ENCODE measurements at regions not wholly inside any gene's neighbourhood (a gene's known extent, or its start where the extent isn't known, plus 50 kb on each side); places are given as distances from the start of the nearest gene placed in this dataset.

DNA sequence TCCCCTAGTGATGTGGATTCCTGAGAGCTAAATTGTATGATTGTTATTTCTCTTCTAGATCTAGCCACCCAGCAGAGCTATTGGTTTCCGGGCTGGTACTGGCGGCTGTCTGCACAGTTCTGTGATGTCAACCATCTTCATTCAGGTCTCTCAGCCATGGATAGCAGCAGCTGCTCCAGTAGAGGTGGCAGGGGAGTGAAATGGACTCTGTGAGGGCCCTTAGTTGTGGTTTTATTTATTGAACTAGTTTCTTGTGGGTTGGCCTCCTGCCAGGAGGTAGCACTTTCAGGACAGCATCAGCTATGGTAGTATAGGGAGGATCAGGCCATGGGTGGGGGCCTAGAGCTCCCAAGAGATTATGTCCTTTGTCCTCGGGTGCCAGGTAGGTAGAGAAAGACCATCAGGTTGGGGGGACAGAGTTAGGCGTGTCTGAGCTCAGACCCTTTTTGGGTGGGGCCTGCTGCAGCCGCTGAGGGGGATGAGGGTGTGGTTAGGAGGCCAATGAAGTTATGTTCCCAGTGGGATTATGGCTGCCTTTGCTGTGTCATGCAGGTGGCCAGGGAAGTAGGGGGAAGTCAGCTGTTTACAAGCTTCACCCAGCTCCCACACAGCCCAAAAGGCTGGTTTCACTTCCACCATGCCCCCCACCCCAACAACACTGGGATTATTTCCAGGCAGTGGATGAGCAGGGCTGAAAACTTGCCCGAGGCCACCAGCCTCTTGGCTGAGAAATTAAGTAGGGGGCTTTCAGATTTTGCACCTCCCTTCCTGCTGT is 55.1 kb upstream of the RGS4 start:
- DNase-seq: no peak

DNA sequence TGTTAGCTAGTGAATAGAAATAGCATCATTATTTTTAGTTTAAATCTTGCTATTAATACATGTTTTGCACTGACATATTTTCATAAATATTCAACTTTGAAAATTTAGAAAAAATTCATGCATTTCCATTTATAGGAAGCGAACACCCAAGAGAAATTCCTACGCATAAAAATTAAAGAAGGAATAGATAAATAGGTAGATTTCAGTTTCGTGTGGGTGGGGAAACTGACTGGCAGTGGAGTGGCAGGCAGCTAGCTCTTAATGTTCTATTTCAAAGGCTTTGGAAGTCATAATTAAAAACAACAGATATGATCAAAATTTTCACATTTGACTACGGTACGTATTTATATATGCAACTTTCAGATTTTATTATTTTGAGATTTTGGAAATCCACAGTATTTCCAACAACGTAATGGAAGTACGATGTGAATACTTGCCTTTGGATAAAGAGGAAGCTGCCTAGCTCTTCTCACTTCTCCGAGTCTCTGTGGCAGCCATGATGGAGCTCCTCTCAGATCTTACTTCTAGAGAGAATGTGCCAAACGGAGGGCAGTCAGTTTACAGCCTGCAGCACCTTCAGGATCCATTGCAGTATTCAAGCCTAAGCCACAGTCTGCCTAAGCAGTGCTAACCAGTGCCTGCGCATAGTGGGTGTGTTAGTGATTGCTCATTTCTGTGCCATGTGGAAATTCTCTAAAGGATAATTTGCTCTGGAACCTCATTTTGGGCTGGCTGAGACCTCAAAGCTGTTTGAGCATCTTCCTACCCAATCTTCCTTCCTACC is 62.9 kb upstream of the RGS4 start:
- no peak for DNase-seq

DNA sequence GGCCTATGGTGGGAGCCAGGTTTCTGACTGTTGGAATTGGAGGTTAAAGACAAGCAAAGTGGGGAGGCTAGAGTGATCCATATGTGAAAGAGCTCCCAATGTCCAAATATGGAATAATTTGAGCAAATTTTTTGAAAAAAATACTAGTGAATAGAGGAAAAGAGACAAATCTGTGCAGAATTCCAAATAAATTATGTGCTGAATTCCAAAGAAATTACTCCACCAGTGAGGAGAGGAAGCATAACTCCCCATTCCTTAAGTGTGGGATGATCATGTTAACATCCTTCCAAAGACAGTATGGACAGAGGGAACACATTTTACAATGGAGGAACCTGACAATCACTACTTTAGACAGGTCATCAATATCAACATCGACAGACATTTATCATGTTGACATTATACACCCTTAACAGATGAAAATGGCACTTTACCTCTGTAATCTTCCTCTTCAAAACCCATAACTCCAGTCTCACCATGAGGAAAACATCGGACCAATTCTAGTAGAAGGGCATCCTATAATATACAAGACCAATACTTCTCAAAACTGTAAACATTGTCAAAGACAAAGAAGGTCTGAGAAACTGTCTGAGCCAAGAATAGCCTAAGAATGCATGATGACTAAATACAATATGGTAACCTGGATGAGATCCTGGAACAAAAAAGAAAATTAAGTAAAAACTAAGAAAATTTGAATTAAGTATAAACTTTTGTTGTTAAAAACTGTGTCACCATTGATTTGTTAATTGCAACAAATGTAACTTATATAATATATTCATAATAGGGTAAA is 71.5 kb upstream of the RGS4 start:
- DNase-seq: no peak

DNA sequence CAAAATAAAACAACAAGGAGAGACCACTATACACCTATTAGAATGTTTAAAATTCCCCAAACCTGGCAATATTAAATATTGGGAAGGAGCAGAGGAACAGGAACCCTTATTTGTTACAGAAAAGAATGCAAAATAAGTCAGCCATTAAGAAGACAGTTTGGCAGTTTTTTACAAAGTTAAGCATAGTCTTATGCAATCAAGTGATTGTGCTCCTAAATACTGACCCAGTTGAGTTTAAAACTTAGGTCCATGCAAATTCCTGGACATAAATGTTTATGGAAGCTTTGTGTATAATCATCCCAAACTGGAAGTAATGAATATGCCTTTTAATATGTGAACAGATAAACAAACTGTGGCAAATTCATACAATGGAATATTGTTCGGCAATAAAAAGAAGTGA is 72.9 kb upstream of the RGS4 start:
- DNase-seq: no peak

DNA sequence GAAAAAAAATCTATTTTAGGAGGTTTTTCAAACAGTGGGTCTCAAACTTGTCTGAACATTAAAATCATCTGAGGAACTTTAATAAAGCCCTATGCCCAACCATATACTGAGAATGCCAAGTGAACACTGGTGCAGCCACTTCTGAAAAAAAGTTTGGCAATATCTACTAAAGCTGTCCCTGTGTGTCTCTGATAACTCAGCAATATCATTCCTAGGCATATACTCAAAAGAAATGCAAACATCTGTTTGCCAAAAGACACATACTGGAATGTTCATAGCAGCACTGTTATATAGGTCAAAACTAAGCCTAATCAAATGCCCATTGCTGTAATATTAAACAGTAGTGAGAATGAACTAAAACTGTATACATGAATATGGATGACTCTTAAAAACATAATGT is 74.2 kb upstream of the RGS4 start:
- DNase-seq: no peak

DNA sequence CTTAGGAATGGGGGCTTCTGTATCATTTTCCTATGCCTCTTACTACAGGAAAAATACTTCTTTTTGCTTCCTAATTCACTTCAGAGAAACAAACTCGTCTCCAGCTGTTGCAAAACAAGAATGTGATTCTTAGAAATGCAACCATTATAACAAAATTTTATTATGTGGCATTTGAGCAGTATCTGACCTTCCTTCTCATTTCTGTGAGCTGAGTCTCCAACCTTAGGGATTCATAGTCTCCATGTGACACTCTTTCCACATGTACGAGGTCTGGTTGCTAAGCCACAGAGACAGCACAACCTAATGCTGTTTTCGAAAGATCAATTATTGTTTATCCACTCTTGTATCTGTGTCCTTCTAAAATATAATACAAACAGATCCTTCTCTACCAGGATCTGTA is 75.3 kb upstream of the RGS4 start:
- no peak for DNase-seq

DNA sequence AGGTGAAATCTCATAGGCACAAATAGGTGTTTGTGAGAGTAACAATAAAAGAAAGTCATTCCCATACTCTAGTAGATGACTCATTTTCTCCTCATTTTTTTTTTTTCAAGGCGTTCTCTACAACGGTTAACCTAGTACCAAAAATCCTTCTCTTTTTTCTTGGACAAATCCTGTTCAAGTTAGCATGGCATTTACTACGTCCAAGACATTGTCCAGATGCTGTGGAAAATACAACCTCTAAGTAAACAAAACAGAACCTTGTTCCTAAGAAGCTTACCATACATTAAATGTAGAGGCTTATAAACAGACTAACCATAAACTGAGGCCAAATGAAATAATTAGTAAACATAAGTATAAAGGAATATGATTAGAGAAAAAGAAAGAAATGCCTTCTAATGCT is 76.2 kb upstream of the RGS4 start:
- DNase-seq: no peak

DNA sequence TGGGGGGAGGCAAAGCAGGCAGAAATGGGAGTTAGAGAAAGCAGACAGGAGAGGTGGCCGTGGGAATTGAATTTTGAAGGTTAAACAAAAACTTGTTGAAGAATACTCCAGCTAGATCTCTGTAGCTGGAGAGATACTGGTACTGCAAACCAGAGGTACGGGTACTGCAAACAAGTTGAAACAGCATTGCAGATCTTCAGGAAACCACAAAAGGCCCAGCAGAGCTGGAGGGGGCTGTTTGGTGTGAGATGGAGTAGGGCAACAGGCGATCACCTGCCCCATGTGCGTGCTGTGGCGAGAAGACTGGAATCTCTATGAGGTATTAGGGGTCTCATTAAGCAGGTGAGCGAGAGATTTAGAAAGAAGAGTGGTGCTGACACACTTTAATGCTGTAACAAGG is 77.7 kb upstream of the RGS4 start:
- no peak for DNase-seq

DNA sequence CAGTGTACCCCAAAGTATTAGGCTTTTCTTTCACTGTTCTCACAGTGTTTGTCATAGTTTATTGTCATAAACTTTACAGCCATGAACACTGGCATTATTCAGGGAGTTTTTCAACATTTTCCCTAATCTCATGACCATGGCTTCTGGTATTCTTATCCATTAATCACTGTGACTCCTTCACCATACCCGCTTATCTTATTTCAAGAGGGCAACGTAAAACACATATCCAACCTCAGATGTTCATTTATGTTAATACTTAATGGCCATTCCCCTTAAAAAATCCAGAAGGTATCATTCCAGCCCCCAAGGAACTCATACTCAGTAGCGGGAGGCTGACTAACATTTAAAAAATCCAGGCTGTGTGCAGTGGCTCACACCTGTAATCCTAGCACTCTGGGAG is 78.5 kb upstream of the RGS4 start:
- DNase-seq: no peak

DNA sequence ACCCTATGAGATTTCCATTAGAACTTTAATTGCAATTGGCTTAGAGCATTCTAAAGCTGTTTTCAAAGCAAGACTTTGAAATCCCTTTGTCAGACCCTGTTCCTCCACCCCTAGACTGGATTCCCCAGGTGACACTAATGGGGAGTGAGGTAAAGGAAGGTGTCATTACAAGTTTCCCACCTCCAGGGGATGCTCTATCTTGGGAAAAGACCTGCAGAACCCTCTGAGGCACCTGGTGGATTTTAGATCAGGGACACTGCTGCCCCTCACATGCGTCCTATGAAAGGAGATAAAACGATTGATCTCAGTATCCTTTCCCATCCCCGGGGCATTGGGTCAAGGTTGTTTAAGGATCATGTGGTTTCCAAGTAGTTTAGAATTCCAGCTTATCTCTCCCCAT is 80.3 kb upstream of the RGS4 start:
- no peak for DNase-seq

DNA sequence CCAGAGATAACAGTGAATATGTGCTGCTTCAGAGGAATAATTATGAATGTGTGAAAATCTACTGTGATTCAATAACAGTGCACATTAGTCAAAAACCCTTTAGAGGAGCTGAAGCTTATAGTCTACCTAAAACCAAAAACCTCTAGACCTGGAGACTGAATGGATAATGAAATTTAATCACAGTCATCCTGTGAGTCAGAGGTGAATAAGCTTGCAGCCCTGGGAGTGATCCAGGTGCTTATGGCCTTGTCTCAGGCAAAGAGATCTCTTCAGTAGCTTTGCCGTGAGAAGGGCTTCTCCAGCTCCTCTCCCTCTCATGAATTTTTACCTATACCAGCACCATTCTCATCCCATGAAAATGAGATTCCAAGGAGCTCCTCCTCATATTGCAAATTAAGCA is 81.3 kb upstream of the RGS4 start:
- DNase-seq: no peak

DNA sequence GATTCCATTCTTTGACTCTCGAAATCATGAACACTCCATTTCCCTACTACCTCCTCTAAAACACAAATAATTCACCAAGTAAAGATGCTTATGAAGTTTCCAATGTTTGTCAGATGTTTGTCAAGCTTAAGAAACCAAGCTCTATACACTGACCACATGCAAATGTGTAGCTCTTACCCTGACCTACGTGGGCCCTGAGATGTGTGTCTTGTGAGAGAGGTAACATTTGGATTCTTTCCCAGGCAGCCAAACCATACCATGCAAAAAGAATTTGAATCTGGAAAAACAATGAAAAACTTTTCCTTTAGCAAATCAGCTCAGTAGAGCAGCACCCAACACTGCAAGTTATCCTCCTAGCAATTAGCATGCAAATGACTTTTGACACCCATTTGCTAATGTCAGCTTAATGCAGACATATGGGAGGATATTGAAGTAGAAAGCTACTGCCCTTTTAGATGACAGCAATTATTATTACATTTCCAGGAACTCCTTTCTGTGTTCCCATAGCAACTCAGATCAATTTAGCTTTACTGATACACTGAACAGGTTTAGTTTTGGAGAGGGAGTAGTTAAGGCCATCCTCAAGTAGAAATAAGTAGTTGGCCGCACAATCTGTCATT is 83.2 kb upstream of the RGS4 start:
- DNase-seq: no peak

DNA sequence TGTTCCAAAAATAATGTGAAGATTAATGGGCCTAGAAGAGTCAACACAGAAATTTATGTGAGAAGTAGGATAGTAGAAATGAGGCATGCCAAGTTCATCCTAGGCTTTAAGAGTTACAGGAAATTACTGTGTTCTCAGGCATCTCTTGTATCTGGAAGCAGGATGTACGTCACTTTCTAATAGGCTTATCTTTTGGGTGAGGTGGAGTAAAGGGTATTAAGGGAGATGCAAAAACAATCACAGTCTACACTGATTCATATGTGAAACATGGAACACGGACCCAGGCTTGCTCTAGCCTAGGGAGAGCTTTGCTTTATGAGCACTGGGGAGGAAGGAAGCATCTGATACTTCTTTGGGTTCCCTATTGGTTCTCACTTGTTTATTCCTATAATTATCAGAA is 84.5 kb upstream of the RGS4 start:
- no peak for DNase-seq

DNA sequence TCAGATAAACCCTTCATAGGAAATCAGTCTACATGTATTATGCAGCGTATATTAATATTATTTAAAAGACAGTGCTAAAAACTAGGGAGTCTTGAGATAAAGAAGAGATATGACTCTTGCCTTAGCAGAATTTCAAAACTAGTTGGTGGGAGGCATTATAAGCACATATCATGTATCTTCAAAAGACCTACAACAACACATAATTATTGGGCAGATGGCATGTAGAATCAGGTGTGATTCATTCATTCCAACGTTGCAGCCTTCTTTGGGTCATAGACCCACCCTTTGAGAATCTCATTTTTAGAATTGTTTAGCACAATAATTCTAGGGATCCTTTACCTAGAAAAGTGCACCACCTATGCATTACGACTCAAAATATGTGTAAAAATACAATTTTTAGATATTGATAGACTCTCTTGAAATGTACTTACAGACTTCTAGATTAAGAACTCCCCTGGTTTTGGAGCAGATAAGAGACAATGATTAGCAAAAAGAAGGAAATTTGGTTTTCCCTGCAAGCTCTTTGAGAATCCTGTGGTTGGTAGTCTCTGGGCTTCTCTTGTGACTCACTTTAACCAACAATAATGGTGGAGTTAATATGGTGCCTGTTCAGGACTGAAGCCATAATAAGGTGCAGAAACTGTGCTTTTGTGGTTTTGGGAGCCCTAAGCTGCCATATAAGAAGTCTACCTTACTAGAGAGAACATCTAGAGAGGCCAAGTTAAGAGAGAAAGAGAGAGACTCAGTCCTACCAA is 85.3 kb upstream of the RGS4 start:
- DNase-seq: no peak

DNA sequence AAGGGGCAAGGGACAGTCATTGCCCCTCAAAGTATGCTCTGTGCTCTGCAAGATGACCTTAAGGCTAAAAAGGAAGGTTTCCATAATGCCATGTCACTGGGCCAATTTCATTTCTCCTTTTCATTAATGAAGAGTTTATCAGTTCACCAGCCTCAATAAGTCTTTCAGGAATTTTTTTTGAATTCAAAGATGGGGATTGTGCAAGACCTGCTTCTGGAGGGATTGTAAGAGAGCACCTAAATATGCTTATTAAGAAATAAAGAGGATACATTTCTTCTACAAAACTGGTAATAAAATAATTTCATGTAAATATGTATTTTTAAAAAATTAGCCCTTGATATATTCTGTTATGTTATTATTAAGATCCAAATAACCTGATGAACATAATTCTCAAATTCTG is 86.8 kb upstream of the RGS4 start:
- no peak for DNase-seq

DNA sequence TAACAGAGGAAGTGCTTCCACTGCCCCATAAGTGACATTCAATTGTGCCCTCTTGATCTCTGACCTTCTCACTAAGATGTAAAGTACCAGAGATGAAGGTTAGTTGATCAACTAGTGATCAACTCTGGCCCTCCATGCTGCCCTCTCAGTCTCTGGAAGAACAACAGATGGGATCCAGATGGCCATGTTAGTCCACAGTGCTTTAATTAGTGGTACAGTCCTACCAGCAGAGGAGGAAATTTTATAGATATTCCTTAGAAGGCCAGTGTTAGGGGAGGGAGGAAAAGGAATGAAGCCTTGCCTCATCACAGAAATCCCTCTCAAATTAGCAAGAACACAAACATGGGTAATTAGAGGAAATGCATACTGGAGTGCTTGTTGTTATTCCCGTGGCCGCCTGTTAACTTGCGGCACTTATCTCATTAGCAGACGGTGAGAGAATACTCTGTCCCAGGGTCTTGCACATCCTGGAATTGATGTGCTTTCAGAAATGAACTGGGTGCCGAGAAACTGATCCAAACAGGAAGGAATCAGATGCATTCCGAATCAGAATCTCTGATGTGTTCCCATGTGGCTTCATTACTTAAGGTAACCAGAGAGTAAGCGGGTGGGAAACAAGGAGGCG is 91.1 kb upstream of the RGS4 start:
- DNase-seq: no peak

DNA sequence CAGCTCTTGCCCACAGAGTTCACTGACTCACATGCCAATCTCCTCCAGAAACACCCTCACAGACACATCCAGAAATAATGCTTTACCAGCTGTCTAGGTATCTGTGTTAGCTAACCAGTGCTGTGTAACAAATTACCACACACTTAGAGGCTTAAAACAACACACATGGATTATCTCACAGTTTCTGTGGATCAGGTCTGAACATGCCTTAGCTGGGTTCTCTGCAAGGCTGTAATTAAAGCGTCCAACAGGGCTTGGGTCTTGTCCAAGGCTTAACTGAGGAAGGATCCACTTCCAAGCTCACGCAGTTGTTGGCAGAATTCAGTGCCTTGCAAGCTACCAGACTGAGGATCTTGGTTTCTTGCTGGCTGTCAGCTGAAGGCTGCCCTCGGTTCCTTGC is 92.5 kb upstream of the RGS4 start:
- no peak for DNase-seq

DNA sequence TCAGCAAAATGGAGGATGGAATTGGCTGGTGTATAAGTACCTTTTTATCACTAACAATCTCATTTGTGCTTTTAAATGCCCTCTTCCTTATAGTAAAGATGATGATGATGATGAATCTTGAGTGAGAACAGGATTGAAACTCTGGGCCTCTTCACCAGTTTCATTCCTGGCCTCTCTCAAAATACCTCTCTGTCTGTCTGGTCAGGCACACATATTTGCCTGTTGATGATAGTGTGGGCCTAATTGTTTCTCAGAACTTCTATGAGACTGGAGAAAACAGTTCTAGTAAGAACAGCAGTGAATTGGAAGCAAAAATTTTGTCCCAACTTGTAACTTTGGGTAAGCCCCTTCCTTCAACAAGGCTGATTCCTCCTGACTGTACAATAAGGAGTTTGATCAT is 94.4 kb upstream of the RGS4 start:
- no peak for DNase-seq

DNA sequence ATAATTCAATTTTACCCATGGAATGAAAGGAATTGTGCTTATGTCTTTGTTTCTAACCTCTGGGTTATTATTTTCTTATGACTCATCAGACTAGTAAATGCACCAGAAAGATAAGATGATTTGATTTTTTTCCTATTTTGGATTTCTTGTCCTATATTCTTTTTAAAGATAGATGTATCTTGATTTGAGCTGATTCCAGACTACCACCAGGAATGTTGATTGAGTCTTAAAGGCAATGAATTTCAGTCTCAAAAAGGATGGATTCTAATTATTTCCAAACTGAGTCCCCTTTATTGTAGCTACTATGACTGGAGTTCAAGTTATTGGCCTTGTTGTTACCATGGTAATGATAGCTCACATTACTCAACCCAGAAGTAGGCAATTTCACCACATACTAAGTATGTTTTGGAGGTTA is 95.8 kb upstream of the RGS4 start:
- no peak for DNase-seq

DNA sequence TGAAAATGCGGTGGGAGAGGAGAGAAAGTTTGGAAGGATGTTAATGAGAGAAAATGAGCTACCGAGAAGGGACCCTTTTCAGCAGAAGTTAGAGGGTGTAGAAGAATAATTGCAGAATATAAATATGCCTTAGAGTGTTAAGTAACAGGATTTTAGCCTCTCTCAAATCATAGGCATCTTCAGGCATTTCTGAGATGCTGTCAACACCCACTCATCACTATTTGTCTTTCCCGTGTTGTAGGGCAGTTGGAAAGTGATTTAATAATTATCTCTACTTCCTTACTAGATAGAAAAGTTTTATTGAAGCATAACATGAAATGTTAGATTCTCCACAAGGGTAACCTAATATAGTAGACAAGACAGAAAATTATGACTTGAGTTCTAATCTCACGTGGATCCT is 96.4 kb upstream of the RGS4 start:
- no peak for DNase-seq

DNA sequence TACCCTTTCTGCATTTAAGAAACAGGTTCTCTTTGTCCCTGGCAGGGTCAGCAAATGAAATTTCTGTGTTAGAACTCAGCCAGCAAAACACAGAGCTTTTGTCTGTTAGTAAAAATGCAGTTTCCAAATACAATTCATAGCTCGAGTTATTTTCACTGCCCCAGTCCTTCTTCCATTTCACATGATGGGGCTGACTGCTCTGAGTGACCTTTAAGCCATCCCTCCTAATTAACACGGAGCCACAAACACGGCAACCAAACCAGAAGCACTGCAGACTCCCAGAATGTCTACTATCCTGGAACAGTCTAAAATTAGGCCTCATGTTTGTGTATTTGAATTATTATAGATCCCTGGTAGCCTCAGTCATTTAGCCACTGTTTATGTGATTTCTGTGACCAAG is 99.1 kb upstream of the RGS4 start:
- no peak for DNase-seq

DNA sequence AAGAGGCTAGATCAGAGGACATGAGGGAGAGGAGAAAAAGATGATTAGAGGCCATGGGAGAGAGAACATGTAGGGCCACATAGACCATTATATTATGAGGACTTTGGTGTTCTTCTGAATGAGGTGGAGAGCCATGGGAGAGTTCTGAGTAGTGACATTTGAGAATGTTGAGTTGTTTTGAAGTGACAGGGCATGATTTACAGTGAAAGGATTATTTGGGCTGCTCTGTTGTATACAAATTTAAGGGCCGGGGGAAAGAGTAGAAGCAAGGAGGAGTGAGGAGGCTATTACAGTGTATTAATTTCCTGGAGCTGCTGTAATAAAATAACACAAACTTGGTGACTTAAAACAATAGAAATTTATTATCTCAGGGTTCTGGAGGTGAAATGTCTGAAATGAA is 102.5 kb upstream of the RGS4 start:
- no peak for DNase-seq
